ENCODE measurements at regions not wholly inside any gene's neighbourhood (a gene's known extent, or its start where the extent isn't known, plus 50 kb on each side); places are given as distances from the start of the nearest gene placed in this dataset.

GRCh38 chr9:7912037-7912535 lies 112.5 kb upstream of the DMAC1 start:
- Mint-ChIP-seq H3K9me3 (ENCODE audit: unreplicated experiment) (peaks cover 3% of the 10 kb centered on the region), H3K27me3 (ENCODE audit: unreplicated experiment) (no peaks in the 10 kb centered on the region), H3K4me1 (ENCODE audit: low read depth, unreplicated experiment) (no peaks in the 10 kb centered on the region), H3K36me3 (ENCODE audit: unreplicated experiment) (no peaks in the 10 kb centered on the region), H3K27ac (ENCODE audit: unreplicated experiment) (no peak overlapping the region), H3K4me3 (ENCODE audit: unreplicated experiment) (no peak overlapping the region)
- TF ChIP-seq, protein P1, sequence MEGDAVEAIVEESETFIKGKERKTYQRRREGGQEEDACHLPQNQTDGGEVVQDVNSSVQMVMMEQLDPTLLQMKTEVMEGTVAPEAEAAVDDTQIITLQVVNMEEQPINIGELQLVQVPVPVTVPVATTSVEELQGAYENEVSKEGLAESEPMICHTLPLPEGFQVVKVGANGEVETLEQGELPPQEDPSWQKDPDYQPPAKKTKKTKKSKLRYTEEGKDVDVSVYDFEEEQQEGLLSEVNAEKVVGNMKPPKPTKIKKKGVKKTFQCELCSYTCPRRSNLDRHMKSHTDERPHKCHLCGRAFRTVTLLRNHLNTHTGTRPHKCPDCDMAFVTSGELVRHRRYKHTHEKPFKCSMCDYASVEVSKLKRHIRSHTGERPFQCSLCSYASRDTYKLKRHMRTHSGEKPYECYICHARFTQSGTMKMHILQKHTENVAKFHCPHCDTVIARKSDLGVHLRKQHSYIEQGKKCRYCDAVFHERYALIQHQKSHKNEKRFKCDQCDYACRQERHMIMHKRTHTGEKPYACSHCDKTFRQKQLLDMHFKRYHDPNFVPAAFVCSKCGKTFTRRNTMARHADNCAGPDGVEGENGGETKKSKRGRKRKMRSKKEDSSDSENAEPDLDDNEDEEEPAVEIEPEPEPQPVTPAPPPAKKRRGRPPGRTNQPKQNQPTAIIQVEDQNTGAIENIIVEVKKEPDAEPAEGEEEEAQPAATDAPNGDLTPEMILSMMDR (IDR thresholded peaks at IDR 0.05; ENCODE audit: partially characterized antibody, unreplicated experiment), result no peak
- no peak for DNase-seq

GRCh38 chr9:7910426-7911020 lies 110.9 kb upstream of the DMAC1 start:
- Mint-ChIP-seq H3K36me3 (ENCODE audit: unreplicated experiment) (no peaks in the 10 kb centered on the region), H3K27ac (ENCODE audit: unreplicated experiment) (no peak overlapping the region), H3K9me3 (ENCODE audit: unreplicated experiment) (peaks cover 3% of the 10 kb centered on the region), H3K4me3 (ENCODE audit: unreplicated experiment) (no peak overlapping the region), H3K27me3 (ENCODE audit: unreplicated experiment) (peaks cover 2% of the 10 kb centered on the region), H3K4me1 (ENCODE audit: low read depth, unreplicated experiment) (no peaks in the 10 kb centered on the region)
- TF ChIP-seq, protein P1 (IDR thresholded peaks at IDR 0.05; ENCODE audit: partially characterized antibody, unreplicated experiment), result no peak
- no peak for DNase-seq

DNA sequence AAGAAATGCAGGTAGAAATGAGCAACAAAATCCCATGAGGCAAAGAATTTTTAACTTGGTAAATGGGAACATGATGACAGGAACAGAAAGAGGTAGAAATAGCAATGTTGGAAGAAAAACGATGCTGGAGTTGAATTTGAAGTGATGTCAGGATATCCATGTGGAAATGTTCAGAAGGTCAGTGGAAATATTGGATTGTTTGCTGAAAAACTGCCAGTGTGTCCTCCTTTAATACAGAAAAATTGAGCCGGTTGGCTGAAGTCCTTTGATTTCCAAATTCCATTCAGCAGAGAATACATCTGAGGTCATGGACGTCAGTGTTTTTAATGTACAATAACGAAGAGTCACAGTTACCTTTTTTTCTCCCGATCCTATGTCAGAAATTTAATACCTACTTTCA lies 110.0 kb upstream of the DMAC1 start:
- no peaks in the 10 kb centered on the region for H3K36me3 Mint-ChIP-seq (ENCODE audit: unreplicated experiment)
- H3K27me3 Mint-ChIP-seq (ENCODE audit: unreplicated experiment), result peaks cover 2% of the 10 kb centered on the region
- H3K4me1 Mint-ChIP-seq (ENCODE audit: low read depth, unreplicated experiment), result no peaks in the 10 kb centered on the region
- no peak for DNase-seq
- TF ChIP-seq, protein P1 (IDR thresholded peaks at IDR 0.05; ENCODE audit: partially characterized antibody, unreplicated experiment), result no peak
- no peak overlapping the region for H3K27ac Mint-ChIP-seq (ENCODE audit: unreplicated experiment)
- H3K9me3 Mint-ChIP-seq (ENCODE audit: unreplicated experiment), result peaks cover 3% of the 10 kb centered on the region
- H3K4me3 Mint-ChIP-seq (ENCODE audit: unreplicated experiment), result no peak overlapping the region

GRCh38 chr9:7907551-7908337 lies 108.2 kb upstream of the DMAC1 start:
- TF ChIP-seq, protein P1 (IDR thresholded peaks at IDR 0.05; ENCODE audit: partially characterized antibody, unreplicated experiment), result no peak
- peaks cover 2% of the 10 kb centered on the region for H3K27me3 Mint-ChIP-seq (ENCODE audit: unreplicated experiment)
- no peaks in the 10 kb centered on the region for H3K4me1 Mint-ChIP-seq (ENCODE audit: low read depth, unreplicated experiment)
- H3K9me3 Mint-ChIP-seq (ENCODE audit: unreplicated experiment), result peaks cover 3% of the 10 kb centered on the region
- no peak overlapping the region for H3K27ac Mint-ChIP-seq (ENCODE audit: unreplicated experiment)
- no peaks in the 10 kb centered on the region for H3K36me3 Mint-ChIP-seq (ENCODE audit: unreplicated experiment)
- H3K4me3 Mint-ChIP-seq (ENCODE audit: unreplicated experiment), result no peak overlapping the region
- DNase-seq, result no peak

Data from glutamatergic neuron (in vitro differentiated cells).